Neural progenitor cell (in vitro differentiated cells): ENCODE measurements at regions not wholly inside any gene's neighbourhood (a gene's known extent, or its start where the extent isn't known, plus 50 kb on each side); places are given as distances from the start of the nearest gene placed in this dataset.

Source experiments
- CTCF ChIP-seq: fragments of 200-600 bp; sonication (generic); IDR thresholded peaks from 2 replicates; pipeline ENCODE4 v1.5.1; 2017; ENCODE audit warnings: antibody characterized with exemption, mild to moderate bottlenecking
- EZH2 ChIP-seq: fragments of 200-600 bp; sonication (generic); IDR thresholded peaks from 2 replicates; pipeline ENCODE4 v1.6.1; 2017; ENCODE audit warnings: antibody characterized with exemption, mild to moderate bottlenecking, moderate library complexity
- EZH2phosphoT487 ChIP-seq: fragments of 200-600 bp; sonication (generic); IDR thresholded peaks from 2 replicates; pipeline ENCODE4 v1.6.1; 2017; ENCODE audit warnings: antibody characterized with exemption

GRCh38 chr5:176171171-176171760 is 67.0 kb upstream of the SIMC1 start:
- TF ChIP-seq CTCF = no peak
- no peak for TF ChIP-seq EZH2
- TF ChIP-seq EZH2phosphoT487 = no peak
